ENCODE measurements at regions not wholly inside any gene's neighbourhood (a gene's known extent, or its start where the extent isn't known, plus 50 kb on each side); places are given as distances from the start of the nearest gene placed in this dataset.

DNA sequence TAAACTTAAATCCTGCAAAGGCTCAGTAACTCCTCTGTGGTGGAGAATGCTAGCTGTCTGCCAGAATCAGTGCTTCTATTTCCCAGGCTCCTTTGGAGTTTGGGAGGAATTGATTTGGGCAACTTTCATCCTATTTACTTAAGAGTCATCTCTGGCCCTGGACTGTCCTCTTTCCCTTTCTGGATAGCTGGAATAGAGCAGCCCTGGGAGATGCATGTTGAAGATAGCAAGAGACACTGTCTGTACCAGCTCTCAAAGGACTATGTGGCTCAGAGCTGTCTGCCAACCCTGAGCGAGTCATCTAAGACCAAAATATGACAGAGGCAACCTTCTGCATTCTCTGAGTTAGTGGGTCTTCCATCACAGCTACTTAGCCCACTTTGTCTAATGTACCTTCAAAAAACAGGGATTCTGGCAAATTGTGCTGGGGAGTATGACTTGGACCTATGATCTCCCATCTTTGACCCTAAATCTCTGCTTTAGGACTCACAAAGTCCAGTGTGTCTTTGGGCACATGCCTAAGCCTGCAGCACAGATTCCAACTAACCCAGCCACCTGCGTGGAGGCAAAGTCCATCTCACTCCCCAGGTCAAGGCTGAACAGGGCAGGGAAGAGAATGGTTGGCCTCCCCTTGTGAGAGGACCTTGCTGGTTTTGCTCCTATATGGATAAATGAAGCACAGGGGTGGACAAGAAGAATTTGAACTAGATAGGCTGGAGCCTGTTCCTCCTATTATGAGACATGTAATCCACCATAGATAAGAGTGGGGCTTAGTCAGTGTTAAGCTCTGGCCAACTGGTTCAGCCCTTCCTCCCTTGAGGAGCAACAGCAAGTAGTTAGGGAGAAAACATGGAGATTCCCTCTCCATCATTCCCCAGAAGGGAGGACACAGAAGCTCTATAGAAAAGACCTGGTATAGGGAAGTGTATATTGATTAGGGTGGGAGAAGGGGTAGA is 99.1 kb upstream of the PELI1 start:
- Histone ChIP-seq H3K4me3 (ENCODE audit: low read depth in 1 of 2, low read length in 1 of 2) (no peak overlapping the region), H3K4me1 (ENCODE audit: control insufficient read depth in 1 of 2, insufficient read depth in 1 of 2, low read depth in 1 of 2, low read length in 1 of 2) (peaks cover 22 to 23% of the 10 kb centered on the region in 2 experiments), H3K27me3 (no peaks in the 10 kb centered on the region), H3K36me3 (no peaks in the 10 kb centered on the region), H3K27ac (no peak overlapping the region), H3K9me3 (no peaks in the 10 kb centered on the region)
- TF ChIP-seq, protein P1, sequence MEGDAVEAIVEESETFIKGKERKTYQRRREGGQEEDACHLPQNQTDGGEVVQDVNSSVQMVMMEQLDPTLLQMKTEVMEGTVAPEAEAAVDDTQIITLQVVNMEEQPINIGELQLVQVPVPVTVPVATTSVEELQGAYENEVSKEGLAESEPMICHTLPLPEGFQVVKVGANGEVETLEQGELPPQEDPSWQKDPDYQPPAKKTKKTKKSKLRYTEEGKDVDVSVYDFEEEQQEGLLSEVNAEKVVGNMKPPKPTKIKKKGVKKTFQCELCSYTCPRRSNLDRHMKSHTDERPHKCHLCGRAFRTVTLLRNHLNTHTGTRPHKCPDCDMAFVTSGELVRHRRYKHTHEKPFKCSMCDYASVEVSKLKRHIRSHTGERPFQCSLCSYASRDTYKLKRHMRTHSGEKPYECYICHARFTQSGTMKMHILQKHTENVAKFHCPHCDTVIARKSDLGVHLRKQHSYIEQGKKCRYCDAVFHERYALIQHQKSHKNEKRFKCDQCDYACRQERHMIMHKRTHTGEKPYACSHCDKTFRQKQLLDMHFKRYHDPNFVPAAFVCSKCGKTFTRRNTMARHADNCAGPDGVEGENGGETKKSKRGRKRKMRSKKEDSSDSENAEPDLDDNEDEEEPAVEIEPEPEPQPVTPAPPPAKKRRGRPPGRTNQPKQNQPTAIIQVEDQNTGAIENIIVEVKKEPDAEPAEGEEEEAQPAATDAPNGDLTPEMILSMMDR (IDR thresholded peaks at IDR 0.05) = no peak

DNA sequence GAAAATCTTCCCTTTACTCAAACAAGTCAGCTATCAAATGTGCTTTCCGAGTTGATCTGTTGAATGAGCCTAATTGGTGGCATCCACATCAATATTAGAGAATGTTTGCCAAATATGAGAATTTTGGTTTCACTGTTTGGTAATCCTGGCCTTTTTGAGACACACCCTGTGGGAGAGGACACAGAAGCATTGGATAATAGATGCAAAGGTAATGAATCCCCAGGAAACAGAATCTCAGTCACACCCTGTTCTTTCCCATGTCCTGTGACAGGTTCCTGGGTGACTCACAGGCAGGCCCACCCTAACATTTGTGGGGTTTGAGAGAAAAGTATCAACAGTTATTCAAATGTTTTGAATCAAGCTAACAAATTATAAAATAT is 99.8 kb upstream of the PELI1 start:
- no peaks in the 10 kb centered on the region for H3K9me3 ChIP-seq
- H3K27me3 ChIP-seq = no peaks in the 10 kb centered on the region
- H3K4me1 ChIP-seq (ENCODE audit: control insufficient read depth in 1 of 2, insufficient read depth in 1 of 2, low read depth in 1 of 2, low read length in 1 of 2) = peaks cover 25 to 27% of the 10 kb centered on the region in 2 experiments
- no peaks in the 10 kb centered on the region for H3K36me3 ChIP-seq
- H3K27ac ChIP-seq = no peak overlapping the region
- TF ChIP-seq, protein P1 (IDR thresholded peaks at IDR 0.05) = no peak
- H3K4me3 ChIP-seq (ENCODE audit: low read depth in 1 of 2, low read length in 1 of 2) = no peak overlapping the region

DNA sequence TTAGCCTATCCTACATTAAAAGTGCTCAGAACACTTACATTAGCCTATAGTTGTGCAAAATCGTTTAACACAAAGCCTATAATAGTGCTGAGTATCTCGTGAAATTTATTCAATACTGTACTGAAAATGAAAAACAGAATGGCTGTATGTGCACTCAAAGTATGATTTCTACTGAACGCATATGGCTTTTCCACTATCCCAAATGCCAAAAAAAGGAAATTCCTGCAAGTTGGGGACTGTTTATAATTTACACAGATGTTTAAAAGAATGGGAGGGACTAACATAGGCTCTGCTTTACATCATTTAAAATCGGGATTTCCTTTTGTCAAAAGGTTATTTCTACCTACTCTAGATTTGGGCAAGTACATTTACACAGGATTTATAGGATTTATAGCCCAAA is 101.4 kb upstream of the PELI1 start:
- Histone ChIP-seq H3K27me3 (no peaks in the 10 kb centered on the region), H3K4me3 (ENCODE audit: low read depth in 1 of 2, low read length in 1 of 2) (no peak overlapping the region), H3K36me3 (no peaks in the 10 kb centered on the region), H3K27ac (no peak overlapping the region), H3K9me3 (no peaks in the 10 kb centered on the region), H3K4me1 (ENCODE audit: control insufficient read depth in 1 of 2, insufficient read depth in 1 of 2, low read depth in 1 of 2, low read length in 1 of 2) (peaks cover 13 to 17% of the 10 kb centered on the region in 2 experiments)
- TF ChIP-seq, protein P1 (IDR thresholded peaks at IDR 0.05) = no peak

DNA sequence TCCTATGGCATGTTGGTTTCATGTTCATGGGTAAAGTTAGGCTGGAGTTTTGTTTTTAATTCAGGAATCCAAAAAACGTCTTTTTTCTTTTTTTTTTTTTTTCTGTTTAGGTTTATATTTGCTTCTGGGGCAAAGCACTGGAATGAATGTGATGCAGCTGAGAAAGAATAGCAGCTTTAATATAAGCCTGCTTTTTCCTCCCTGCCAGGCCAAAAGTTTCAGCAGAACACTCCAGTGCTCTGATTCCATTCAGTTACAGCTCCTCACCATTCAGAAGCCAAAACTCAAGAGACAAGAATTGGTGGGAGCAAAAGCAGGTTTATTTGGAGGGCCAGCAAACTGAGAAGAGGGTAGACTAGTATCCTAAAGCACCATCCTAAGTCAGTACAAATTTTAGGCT is 102.7 kb upstream of the PELI1 start:
- Histone ChIP-seq H3K27ac (peak overlapping the region; percentile 60), H3K9me3 (no peaks in the 10 kb centered on the region), H3K36me3 (peaks cover 8% of the 10 kb centered on the region), H3K4me3 (ENCODE audit: low read depth in 1 of 2, low read length in 1 of 2) (no peak overlapping the region), H3K4me1 (ENCODE audit: control insufficient read depth in 1 of 2, insufficient read depth in 1 of 2, low read depth in 1 of 2, low read length in 1 of 2) (peaks cover 13 to 17% of the 10 kb centered on the region in 2 experiments), H3K27me3 (no peaks in the 10 kb centered on the region)
- TF ChIP-seq, protein P1 (IDR thresholded peaks at IDR 0.05) = no peak

DNA sequence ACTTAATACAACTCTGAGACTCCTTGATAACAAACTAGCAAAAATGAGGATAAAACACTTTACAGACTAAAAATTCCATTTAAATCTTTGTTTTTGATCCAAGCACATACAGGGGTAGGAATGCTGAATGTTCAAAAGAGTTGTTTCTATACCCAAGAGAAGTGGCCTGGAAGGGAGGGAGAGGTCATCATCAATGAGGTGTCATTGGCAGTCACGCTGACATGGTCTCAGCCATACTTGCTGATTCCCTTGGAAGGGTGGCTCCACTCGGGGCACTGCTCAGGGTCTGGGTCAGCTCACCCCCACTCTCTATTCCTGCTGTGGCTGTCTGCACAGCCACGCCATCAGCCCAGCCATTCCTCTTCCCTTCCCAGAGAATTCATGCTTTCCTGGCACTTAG is 105.2 kb upstream of the PELI1 start:
- no peak overlapping the region for H3K4me3 ChIP-seq (ENCODE audit: low read depth in 1 of 2, low read length in 1 of 2)

More for the DNA sequence above, 105.2 kb upstream of the PELI1 start:
- TF ChIP-seq, protein P1 (IDR thresholded peaks at IDR 0.05) = no peak
- peaks cover 13 to 17% of the 10 kb centered on the region in 2 experiments for H3K4me1 ChIP-seq (ENCODE audit: control insufficient read depth in 1 of 2, insufficient read depth in 1 of 2, low read depth in 1 of 2, low read length in 1 of 2)
- no peak overlapping the region for H3K27ac ChIP-seq
- H3K9me3 ChIP-seq = no peaks in the 10 kb centered on the region
- no peaks in the 10 kb centered on the region for H3K27me3 ChIP-seq
- H3K36me3 ChIP-seq = peaks cover 8% of the 10 kb centered on the region
